Loucy (cell line): ENCODE measurements at regions not wholly inside any gene's neighbourhood (a gene's known extent, or its start where the extent isn't known, plus 50 kb on each side); places are given as distances from the start of the nearest gene placed in this dataset.

Source experiments
- CTCF ChIP-seq: fragments of 200-600 bp; sonication (generic); conservative IDR thresholded peaks from 2 replicates; pipeline ENCODE4 v1.5.1; 2014; ENCODE audit warnings: mild to moderate bottlenecking, antibody characterized with exemption, low read length
- EZH2phosphoT487 ChIP-seq: fragments of 200-600 bp; IDR thresholded peaks from 2 replicates; pipeline ENCODE4 v1.6.1; 2018; ENCODE audit warnings: antibody characterized with exemption, mild to moderate bottlenecking, moderate library complexity, borderline replicate concordance

DNA sequence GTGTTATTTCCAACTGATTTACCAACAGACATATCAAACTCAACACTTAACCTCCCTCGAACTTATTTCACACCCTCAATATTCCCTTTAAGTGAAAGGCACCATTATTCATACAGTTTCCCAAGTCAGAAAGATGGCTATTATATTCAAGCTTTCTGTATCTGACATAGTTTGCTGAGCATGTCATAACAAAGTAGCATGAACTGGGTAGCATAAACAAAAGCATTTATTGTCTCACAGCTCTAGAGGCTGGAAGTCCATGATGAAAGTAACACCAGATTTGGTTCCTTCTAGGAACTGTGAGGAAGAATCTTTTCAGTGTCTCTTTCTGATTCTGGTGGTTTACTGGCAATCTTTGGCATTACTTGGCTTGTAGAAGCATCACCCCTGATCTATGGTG, 1388.6 kb downstream of the TECRL start:
- TF ChIP-seq CTCF (no peak), EZH2phosphoT487 (no peak)
